H9 (cell line): ENCODE measurements at regions not wholly inside any gene's neighbourhood (a gene's known extent, or its start where the extent isn't known, plus 50 kb on each side); places are given as distances from the start of the nearest gene placed in this dataset.

Source experiments
- DNase-seq: peaks from one replicate; pipeline ENCODE4 v3.0.0-alpha.2; 2017
- H2AFZ ChIP-seq: one replicate; pipeline ENCODE4 v1.6.1; 2013; ENCODE audit warnings: mild to moderate bottlenecking, low read length, control low read depth, moderate library complexity
- H2AK5ac ChIP-seq: 2 replicates; pipeline ENCODE4 v1.6.1; 2013; ENCODE audit warnings: low read length, control low read depth, mixed read lengths; ENCODE audit not compliant: insufficient read length
- H2BK120ac ChIP-seq: one replicate; pipeline ENCODE4 v1.6.1; 2013; ENCODE audit warnings: low read depth, mild to moderate bottlenecking, low read length, control low read depth, inconsistent platforms; ENCODE audit not compliant: poor library complexity, severe bottlenecking
- H2BK12ac ChIP-seq: 2 replicates; pipeline ENCODE4 v1.6.1; 2013; ENCODE audit warnings: low read length, control low read depth, mixed read lengths, low read depth; ENCODE audit not compliant: insufficient read length
- H2BK15ac ChIP-seq: 2 replicates; pipeline ENCODE4 v1.6.1; 2013; ENCODE audit warnings: low read depth, low read length, control low read depth
- H2BK20ac ChIP-seq: one replicate; pipeline ENCODE4 v1.6.1; 2013; ENCODE audit warnings: low read depth, mild to moderate bottlenecking, low read length, control low read depth, inconsistent platforms; ENCODE audit not compliant: poor library complexity, severe bottlenecking
- H2BK5ac ChIP-seq: 2 replicates; pipeline ENCODE4 v1.6.1; 2013; ENCODE audit warnings: low read length, control low read depth, mixed read lengths; ENCODE audit not compliant: insufficient read length
- H3K14ac ChIP-seq: 2 replicates; pipeline ENCODE4 v1.6.1; 2013; ENCODE audit warnings: low read length, control low read depth; ENCODE audit not compliant: insufficient read depth
- H3K18ac ChIP-seq: 2 replicates; pipeline ENCODE4 v1.6.1; 2013; ENCODE audit warnings: low read depth, mild to moderate bottlenecking, mixed read lengths, low read length, control low read depth; ENCODE audit not compliant: insufficient read length
- H3K23ac ChIP-seq: 2 replicates; pipeline ENCODE4 v1.6.1; 2013; ENCODE audit warnings: low read length, control low read depth, mixed read lengths, low read depth; ENCODE audit not compliant: insufficient read length
- H3K23me2 ChIP-seq: 2 replicates; pipeline ENCODE4 v1.6.1; 2013; ENCODE audit warnings: low read depth, mild to moderate bottlenecking, mixed read lengths, low read length, control low read depth; ENCODE audit not compliant: insufficient read length, poor library complexity, severe bottlenecking
- H3K27ac ChIP-seq: 2 replicates; pipeline ENCODE4 v1.5.1; 2013; ENCODE audit warnings: low read length, control low read depth, mixed read lengths, low read depth; ENCODE audit not compliant: insufficient read length
- H3K27me3 ChIP-seq: 2 replicates; pipeline ENCODE4 v1.6.1; 2013; ENCODE audit warnings: low read length, control low read depth, inconsistent platforms; ENCODE audit not compliant: insufficient read depth
- H3K4ac ChIP-seq: 2 replicates; pipeline ENCODE4 v1.6.1; 2013; ENCODE audit warnings: low read depth, mild to moderate bottlenecking, control low read depth, inconsistent platforms, low read length, moderate library complexity
- H3K4me1 ChIP-seq: 2 replicates; pipeline ENCODE4 v1.6.1; 2013; ENCODE audit warnings: low read length, control low read depth, inconsistent platforms; ENCODE audit not compliant: insufficient read depth
- H3K4me2 ChIP-seq: 2 replicates; pipeline ENCODE4 v1.6.1; 2013; ENCODE audit warnings: low read length, control low read depth, mixed read lengths; ENCODE audit not compliant: insufficient read length, insufficient read depth
- H3K56ac ChIP-seq: 2 replicates; pipeline ENCODE4 v1.6.1; 2013; ENCODE audit warnings: low read depth, mild to moderate bottlenecking, mixed read lengths, low read length, control low read depth; ENCODE audit not compliant: insufficient read length
- H3K79me1 ChIP-seq: 2 replicates; pipeline ENCODE4 v1.6.1; 2013; ENCODE audit warnings: low read depth, mild to moderate bottlenecking, moderate library complexity, low read length, control low read depth, inconsistent platforms; ENCODE audit not compliant: insufficient read depth, poor library complexity, severe bottlenecking
- H3K79me2 ChIP-seq: 2 replicates; pipeline ENCODE4 v1.6.1; 2013; ENCODE audit warnings: low read length, control low read depth, inconsistent platforms; ENCODE audit not compliant: insufficient read depth
- H3K9ac ChIP-seq: 2 replicates; pipeline ENCODE4 v1.6.1; 2013; ENCODE audit warnings: low read length, control low read depth, mixed read lengths; ENCODE audit not compliant: insufficient read length; ENCODE audit errors: extremely low read depth
- H3K9me3 ChIP-seq: one replicate; pipeline ENCODE4 v1.6.1; 2013; ENCODE audit warnings: low read depth, low read length, inconsistent platforms; ENCODE audit not compliant: control insufficient read depth
- H3T11ph ChIP-seq: one replicate; pipeline ENCODE4 v1.6.1; 2013; ENCODE audit warnings: mild to moderate bottlenecking, low read length, control low read depth, inconsistent platforms
- H4K20me1 ChIP-seq: one replicate; pipeline ENCODE4 v1.6.1; 2013; ENCODE audit not compliant: control insufficient read depth, insufficient read length, insufficient read depth
- H4K5ac ChIP-seq: 2 replicates; pipeline ENCODE4 v1.6.1; 2013; ENCODE audit warnings: low read depth, mild to moderate bottlenecking, mixed read lengths, low read length, control low read depth; ENCODE audit not compliant: insufficient read length
- H4K8ac ChIP-seq: replicated peaks from 2 replicates; pipeline ENCODE4 v1.6.1; 2013; ENCODE audit warnings: low read length, control low read depth, mixed read lengths, low read depth; ENCODE audit not compliant: insufficient read length
- H4K91ac ChIP-seq: 2 replicates; pipeline ENCODE4 v1.6.1; 2013; ENCODE audit warnings: low read depth, mild to moderate bottlenecking, moderate library complexity, mixed read lengths, low read length, control low read depth; ENCODE audit not compliant: insufficient read length
- H3K27ac Mint-ChIP-seq, 3 experiments: 2 replicates in 2 of 3; 3 replicates in 1 of 3; pipeline ENCODE4 v1.8.0; 2020 to 2021; ENCODE audit warnings: mixed read lengths in 3 of 3, mild to moderate bottlenecking in 1 of 3, moderate library complexity in 1 of 3
- H3K27me3 Mint-ChIP-seq: 2 replicates; pipeline ENCODE4 v1.8.0; 2021; ENCODE audit warnings: low read depth, mild to moderate bottlenecking, moderate library complexity, mixed read lengths
- H3K36me3 Mint-ChIP-seq, 3 experiments: 2 replicates in 2 of 3; 3 replicates in 1 of 3; pipeline ENCODE4 v1.8.0; 2020 to 2021; ENCODE audit warnings: low read depth in 3 of 3, mixed read lengths in 3 of 3; ENCODE audit not compliant: insufficient read depth in 1 of 3
- H3K4me1 Mint-ChIP-seq, 2 experiments: 2 replicates each; pipeline ENCODE4 v1.8.0; 2020; ENCODE audit warnings: mixed read lengths in 2 of 2
- H3K4me3 Mint-ChIP-seq, 2 experiments: 2 replicates in 1 of 2; 3 replicates in 1 of 2; pipeline ENCODE4 v1.8.0; 2020 to 2021; ENCODE audit warnings: mild to moderate bottlenecking in 2 of 2, mixed read lengths in 2 of 2, moderate library complexity in 1 of 2
- H3K9me3 Mint-ChIP-seq, 2 experiments: 2 replicates in 1 of 2; 3 replicates in 1 of 2; pipeline ENCODE4 v1.8.0; 2020; ENCODE audit warnings: mild to moderate bottlenecking in 2 of 2, mixed read lengths in 2 of 2, moderate library complexity in 1 of 2
- WGBS: extraction: QIAGEN DNeasy Blood & Tissue Kit; methylation state at CpG from one replicate; pipeline ENCODE4 v1.1.7; 2013; ENCODE audit warnings: missing lambda C conversion rate, low lambda C conversion rate, mixed read lengths; ENCODE audit not compliant: insufficient read length; ENCODE audit errors: extremely low coverage; 5-methylcytosine and 5-hydroxymethylcytosine counted together
- TF ChIP-seq, protein P1 (sequence below): fragments of 200-600 bp; sonication (generic); conservative IDR thresholded peaks from 3 replicates; pipeline ENCODE4 v1.8.0; 2021; ENCODE audit warnings: antibody characterized with exemption, mild to moderate bottlenecking

- H3K4me3 Mint-ChIP-seq: no peak overlapping the region
- H2BK15ac ChIP-seq: no peak overlapping the region
- no peak overlapping the region for H2AK5ac ChIP-seq
Observed at GRCh38 chr14:43243168-43243567, 1263.9 kb downstream of the FSCB start.

More at GRCh38 chr14:43243168-43243567, 1263.9 kb downstream of the FSCB start:
- TF ChIP-seq, protein P1, sequence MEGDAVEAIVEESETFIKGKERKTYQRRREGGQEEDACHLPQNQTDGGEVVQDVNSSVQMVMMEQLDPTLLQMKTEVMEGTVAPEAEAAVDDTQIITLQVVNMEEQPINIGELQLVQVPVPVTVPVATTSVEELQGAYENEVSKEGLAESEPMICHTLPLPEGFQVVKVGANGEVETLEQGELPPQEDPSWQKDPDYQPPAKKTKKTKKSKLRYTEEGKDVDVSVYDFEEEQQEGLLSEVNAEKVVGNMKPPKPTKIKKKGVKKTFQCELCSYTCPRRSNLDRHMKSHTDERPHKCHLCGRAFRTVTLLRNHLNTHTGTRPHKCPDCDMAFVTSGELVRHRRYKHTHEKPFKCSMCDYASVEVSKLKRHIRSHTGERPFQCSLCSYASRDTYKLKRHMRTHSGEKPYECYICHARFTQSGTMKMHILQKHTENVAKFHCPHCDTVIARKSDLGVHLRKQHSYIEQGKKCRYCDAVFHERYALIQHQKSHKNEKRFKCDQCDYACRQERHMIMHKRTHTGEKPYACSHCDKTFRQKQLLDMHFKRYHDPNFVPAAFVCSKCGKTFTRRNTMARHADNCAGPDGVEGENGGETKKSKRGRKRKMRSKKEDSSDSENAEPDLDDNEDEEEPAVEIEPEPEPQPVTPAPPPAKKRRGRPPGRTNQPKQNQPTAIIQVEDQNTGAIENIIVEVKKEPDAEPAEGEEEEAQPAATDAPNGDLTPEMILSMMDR: no peak
- Histone ChIP-seq H2BK120ac (no peak overlapping the region), H4K8ac (no peak overlapping the region), H3K9ac (no peak overlapping the region), H3K4me2 (no peak overlapping the region), H3K27ac (no peak overlapping the region), H3K18ac (no peak overlapping the region), H3K23ac (no peak overlapping the region), H3K27me3 (no peaks in the 10 kb centered on the region), H3T11ph (no peak overlapping the region), H4K5ac (no peak overlapping the region), H3K14ac (no peak overlapping the region), H3K4ac (no peak overlapping the region), H2BK20ac (no peak overlapping the region), H3K23me2 (no peaks in the 10 kb centered on the region), H2BK5ac (no peak overlapping the region), H3K9me3 (no peaks in the 10 kb centered on the region), H2AFZ (no peak overlapping the region), H3K79me2 (no peaks in the 10 kb centered on the region), H3K56ac (no peak overlapping the region), H3K79me1 (no peaks in the 10 kb centered on the region), H2BK12ac (no peak overlapping the region), H3K4me1 (no peaks in the 10 kb centered on the region), H4K91ac (no peak overlapping the region), H4K20me1 (no peaks in the 10 kb centered on the region)
- H3K36me3 Mint-ChIP-seq: peaks cover 0 to 6% (median 2%) of the 10 kb centered on the region in 3 experiments; a peak in 4 of 7 replicates
- H3K4me1 Mint-ChIP-seq: no peaks in the 10 kb centered on the region
- H3K27me3 Mint-ChIP-seq: peaks cover 2% of the 10 kb centered on the region; the same call in 1 of the 2 replicates
- DNase-seq: no peak
- H3K27ac Mint-ChIP-seq: no peak overlapping the region
- no CpG with 5 or more reads among the region's 1 CpG for WGBS
- peaks cover 5 to 6% of the 10 kb centered on the region in 2 experiments; a peak in 3 of 5 replicates for H3K9me3 Mint-ChIP-seq
